IPS DF 19.7 (cell line): ENCODE measurements at regions not wholly inside any gene's neighbourhood (a gene's known extent, or its start where the extent isn't known, plus 50 kb on each side); places are given as distances from the start of the nearest gene placed in this dataset.
A peak's percentile ranks its signal among the peaks of the same experiment; 100 is the strongest.

Source experiments
- DNase-seq: peaks from one replicate; pipeline ENCODE4 v3.0.0-alpha.2; 2013; ENCODE audit warnings: low read depth, low spot score

DNA sequence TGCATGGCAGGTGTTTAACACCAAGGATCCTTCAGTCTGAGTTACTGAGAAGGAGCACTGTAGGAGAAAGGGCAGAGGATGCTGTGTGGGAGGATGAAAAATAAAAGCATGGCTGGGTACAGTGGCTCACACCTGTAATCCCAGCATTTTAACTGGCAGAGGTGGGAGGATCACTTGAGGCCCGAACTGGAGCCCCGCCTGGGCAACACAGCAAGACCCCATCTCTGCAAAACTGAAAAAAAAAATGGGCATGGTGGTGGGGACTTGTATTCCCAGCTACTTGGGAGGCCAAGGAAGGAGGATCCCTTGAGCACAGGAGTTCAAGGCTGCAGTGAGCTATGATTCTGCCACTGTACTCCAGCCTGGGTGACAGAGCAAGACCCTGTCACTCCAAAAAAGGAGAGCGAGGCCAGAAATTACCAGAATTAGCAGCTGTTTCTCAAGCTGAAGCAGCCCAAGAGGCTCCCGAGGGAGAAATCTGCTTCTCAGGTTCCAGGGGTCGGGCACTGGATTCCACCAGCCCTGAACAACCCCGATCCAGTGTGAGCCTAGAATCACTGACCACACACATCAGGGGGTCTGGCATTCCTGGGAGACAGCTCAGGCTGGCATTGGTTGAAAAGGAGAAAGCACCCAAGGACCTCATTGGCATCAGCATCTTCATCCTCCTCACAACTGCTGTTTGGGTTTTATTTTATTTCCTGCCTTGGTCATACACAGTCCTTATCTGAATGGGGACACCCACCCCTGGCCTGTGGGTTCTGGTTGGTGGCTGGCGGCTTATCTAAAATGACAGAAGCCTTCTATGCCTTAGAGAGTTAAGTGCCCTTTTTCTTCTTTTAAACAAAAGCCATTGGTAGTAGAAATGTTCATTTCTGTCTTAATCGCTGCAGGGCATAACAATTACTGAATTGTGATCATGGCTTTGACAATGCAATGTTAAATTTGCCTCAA lies 66.3 kb upstream of the TRIM2 start:
- DNase-seq = no peak

DNA sequence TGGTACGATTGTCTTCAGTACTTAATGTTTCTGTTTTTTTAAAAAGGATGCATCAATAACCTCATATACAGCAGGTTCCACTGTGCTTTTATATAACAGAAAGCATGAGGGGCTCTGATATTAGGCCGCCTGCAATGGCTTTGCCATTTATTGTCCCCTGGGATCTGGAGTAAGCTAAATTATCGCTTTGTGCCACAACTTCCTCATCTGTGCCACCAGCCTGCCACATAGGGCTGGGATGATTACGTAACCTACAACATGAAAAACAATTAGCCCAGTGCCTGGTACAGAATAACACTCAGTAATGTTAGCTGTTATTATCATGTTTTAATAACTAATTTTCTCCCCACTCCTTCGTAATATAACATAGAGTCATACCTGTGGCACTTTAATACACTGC lies 65.5 kb upstream of the TRIM2 start:
- no peak for DNase-seq

DNA sequence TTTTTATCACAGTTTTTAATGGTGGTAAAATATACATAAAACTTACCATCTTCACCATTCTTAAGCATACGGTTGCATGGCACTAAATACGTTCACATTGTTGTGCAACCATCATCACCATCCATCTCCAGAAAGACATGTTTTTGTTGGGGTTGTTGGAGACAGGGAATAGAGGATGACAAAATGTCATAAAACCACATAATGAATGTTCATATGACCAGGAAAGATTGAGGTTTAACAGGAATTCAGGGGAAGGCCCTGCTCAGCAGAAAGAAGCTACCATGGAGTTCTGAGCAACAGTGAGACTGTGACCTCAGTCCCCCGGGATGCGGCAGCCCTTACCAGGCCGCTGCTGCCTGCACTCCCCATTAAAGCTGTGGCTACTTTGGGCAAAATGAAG lies 63.9 kb upstream of the TRIM2 start:
- no peak for DNase-seq

DNA sequence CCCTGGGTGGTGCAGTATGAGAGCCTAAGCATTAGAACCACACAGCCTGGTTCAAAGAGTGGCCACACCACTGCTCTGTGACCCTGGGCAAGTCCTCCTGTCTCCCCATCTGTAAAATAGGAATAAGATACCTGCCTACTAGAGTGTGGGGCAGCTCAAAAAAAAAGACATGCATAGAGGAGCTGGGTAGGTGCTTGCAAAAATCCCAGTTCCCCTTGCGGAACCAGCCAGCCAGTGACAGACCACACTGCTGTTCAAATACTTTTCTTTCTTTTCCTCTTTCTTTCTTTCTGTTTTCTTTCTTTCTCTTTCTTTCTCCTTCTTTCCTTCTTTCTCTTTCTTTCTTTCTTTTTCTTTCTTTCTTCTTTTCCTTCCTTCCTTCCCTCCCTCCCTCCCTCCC lies 63.0 kb upstream of the TRIM2 start:
- no peak for DNase-seq

DNA sequence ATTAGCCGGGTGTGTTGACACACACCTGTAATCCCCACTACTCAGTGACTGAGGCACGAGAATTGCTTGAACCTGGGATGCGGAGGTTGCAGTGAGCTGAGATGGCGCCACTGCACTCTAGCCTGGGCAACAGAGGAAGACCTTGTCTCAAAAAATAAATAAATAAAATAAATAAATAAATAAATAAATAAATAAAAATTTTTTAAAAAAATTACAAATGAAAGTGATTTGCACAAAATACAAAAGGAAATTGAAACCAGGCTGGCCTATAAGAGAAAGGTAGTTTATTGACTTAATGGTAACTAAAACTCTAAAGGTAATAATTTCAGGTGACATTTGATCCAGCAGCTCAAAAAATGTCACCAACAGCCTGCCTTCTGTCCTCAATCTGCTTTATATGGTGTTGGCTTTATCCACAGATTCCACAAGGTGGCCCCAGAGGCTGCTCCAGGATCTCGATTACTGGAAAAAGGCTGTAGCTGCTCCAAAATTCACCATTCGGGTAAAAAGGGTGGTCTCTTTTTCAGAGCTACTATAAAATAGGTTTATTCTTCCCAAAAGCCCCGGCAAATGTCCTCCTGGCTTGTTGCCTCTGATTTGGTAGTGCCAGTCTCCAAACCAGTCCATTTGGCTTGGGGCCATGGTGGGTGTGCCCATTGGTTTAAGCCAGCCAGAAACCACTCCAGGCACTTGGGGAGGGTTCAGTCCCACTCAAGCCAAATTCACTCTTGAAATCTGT lies 61.4 kb upstream of the TRIM2 start:
- no peak for DNase-seq

DNA sequence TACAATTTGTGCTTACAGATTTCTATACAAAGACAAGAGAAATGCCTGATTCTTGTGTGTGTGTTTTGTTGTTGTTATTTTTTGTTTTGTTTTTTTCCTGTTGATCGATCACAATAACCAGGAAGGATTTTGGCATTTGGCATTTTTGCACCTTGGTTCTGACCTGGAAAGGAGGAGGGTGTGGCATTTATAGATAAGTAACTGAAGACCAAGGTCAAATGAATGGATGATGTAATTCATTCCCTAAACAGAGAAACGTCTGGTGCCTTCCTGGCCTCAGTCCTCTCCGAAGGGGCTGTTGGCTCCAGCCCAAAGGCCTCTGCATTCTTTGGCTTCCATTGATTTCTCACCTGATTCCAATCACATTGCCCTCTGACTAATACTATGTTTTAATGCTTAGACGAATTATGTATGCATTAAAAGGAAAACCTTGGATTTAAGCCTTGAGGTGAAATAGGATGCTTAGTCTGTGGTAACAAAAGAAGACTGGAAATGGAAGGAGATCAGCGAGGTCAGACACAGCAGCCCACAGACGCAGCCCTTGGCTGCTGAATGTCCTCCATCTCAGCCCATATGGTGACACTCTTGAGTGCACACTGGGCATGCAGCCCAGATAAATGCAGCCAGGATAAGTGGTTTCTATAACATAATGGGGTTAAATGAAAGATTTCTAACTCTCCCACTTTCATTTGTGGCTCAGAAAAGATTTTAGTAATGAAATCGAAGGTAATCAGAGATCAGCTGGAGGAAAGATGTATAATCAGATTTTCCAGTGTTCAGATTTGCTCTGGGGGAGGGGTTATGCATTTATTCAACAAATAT lies 60.5 kb upstream of the TRIM2 start:
- DNase-seq = no peak

GRCh38 chr4:153146031-153146430 lies 58.2 kb upstream of the TRIM2 start:
- no peak for DNase-seq

GRCh38 chr4:153146961-153147360 lies 57.3 kb upstream of the TRIM2 start:
- no peak for DNase-seq

- DNase-seq = no peak
Observed at GRCh38 chr4:153148791-153149190, 55.5 kb upstream of the TRIM2 start.

GRCh38 chr4:153151535-153152455 lies 52.4 kb upstream of the TRIM2 start:
- DNase-seq = peak; percentile 64

DNA sequence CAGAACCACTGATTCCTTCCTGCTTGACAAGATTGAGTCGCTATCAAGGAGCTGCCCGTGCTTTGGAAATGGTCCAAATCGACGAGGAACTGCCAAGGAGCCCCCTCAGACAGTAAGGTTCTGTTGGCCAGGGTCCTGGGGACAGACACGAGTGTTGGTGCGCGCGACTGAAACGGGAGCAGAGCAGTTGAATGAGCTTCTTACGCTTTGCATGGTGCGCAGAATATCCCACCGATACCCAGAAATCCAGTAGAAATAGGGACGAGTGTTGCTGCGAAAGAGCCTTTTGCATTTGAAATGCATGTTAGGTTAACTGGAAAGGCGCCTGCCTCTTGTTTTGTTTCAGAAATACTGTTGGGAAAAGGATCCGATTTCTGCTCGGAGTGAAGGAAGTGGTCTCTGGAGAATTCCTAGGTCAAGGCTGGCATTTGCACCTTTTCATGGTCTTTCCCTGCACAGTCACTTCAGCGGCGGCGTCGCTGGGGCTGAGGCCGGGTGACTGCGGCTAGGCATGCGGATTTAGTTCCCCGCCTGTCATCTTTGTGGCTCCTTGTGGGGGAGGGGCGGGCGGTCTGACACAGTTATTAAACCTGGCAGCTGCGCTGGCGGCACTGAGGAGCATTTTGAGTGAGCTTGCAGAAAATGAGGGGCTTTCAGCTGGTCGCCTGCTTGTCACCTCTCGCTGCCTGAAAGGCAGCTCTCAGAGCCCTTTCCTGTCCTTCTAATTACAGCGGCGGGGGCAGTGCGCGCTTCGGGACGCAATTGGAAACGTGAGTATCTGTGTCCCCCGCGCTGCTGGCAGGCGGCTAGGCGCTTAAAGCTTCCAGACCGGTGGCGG lies 51.5 kb upstream of the TRIM2 start:
- DNase-seq = no peak

DNA sequence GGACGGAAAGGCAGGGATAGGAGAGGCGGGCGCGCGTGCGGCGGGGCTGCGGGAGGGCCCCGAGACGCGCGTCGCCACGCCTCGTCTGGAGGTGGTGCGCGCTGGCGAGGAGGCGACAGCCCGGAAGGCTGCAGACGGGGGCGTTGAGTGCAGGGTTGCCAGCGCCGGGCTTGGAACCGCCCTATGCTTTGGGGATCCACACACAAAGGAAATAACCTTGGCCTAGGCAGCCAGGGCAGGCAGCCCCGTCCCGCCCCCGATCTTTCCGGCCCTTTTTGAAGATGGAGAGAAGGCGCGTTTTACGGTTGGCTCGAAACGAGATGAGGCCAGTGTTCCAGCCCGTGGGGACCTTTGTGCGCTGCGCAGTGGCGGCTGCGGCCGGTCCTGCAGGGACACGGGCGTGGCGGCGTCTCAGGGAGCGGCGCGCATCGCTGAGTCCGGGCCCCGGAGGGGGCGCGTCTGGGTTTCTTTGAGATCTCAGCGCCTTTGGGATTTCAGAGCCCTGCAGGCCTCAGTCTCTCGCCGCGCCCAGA lies 50.8 kb upstream of the TRIM2 start:
- DNase-seq = no peak

DNA sequence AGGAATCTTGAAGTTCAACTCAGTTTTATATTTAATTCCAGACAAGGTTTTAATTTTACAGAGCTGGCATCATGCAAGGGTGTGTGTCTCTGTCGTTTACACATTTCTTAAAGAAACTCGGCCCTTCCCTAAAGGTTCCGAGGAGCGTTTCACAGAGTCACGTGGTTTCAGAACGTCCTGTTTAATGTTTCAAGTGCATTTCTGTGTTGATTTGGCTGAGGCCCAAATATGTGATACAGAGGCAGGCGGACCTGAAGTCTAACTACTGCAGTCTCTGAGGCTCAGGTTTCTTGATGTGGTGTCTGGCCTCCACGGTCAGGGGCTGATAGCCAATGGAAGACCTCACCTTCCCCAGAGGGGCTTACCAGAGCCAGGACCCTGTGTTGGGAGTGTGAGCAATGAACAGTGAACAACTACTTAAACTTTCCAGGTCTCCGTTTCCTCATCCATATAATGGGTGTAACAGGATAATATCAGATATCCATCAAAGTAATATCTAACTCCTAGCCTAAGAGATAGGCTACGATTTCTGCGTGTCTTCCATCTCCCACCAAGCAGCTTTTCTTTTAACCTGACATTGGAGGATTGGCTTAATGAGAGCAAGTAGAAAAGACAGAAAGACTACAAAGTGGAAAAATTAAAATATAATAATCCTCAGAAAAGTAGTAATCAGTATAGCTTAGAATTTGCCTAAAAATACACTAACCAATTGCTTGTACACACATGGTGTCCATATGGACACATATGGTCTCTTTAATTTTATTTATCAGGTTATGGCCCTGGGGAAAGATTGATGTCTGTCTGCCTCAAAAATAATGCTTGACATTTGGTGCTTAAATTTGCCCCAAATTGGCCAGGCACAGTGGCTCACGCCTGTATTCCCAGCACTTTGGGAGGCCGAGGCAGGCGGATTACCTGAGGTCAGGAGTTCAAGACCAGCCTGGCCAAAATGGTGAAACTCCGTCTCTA lies 50.0 kb upstream of the TRIM2 start:
- no peak for DNase-seq
